Heart left ventricle (tissue), 16 donors: ENCODE measurements at regions not wholly inside any gene's neighbourhood (a gene's known extent, or its start where the extent isn't known, plus 50 kb on each side); places are given as distances from the start of the nearest gene placed in this dataset.
A peak's percentile ranks its signal among the peaks of the same experiment; 100 is the strongest.
"Not testable (repeated sequence)": the region's sequence is repeated elsewhere in the genome, so short reads cannot be mapped to it uniquely, and the experiment has no call there.

Experiments used
- ATAC-seq, 4 donors: fragments of 200-7000 bp; cut with Tn5 transposase; one replicate each; pipeline ENCODE4 v1.9.1; 2020 to 2022; ENCODE audit warnings: moderate library complexity in 4 of 4, mild to moderate bottlenecking in 3 of 4, moderate number of reproducible peaks in 1 of 4
- DNase-seq, 5 donors: peaks; one replicate each; pipeline ENCODE4 v3.0.0-alpha.2; 2020
- H3K27ac ChIP-seq, 12 donors: fragments of 200-600 bp; sonication (generic) in 4 of 12; one replicate each; pipeline versions ENCODE4 v1.5.0 to v1.8.0; 2016 to 2022; ENCODE audit warnings: mild to moderate bottlenecking in 2 of 12
- H3K27me3 ChIP-seq, 9 donors: fragments of 200-600 bp; sonication (generic) in 2 of 9; one replicate each; pipeline versions ENCODE4 v1.5.1 to v1.8.0; 2016 to 2022; ENCODE audit warnings: mild to moderate bottlenecking in 3 of 9
- H3K36me3 ChIP-seq, 9 donors: fragments of 200-600 bp; sonication (generic) in 2 of 9; one replicate each; pipeline versions ENCODE4 v1.5.0 to v1.8.0; 2018 to 2022; ENCODE audit warnings: mild to moderate bottlenecking in 2 of 9
- H3K4me1 ChIP-seq, 12 donors: fragments of 200-600 bp; sonication (generic) in 4 of 12; one replicate each; pipeline versions ENCODE4 v1.5.0 to v1.8.0; 2016 to 2022; ENCODE audit warnings: mild to moderate bottlenecking in 3 of 12
- H3K4me3 ChIP-seq, 12 donors: fragments of 200-600 bp; sonication (generic) in 4 of 12; one replicate each; pipeline versions ENCODE4 v1.5.0 to v1.8.0; 2017 to 2022; ENCODE audit warnings: mild to moderate bottlenecking in 9 of 12, moderate library complexity in 4 of 12
- H3K9me3 ChIP-seq, 12 donors: fragments of 200-600 bp; sonication (generic) in 4 of 12; one replicate each; pipeline versions ENCODE4 v1.5.0 to v1.8.0; 2016 to 2022; ENCODE audit warnings: mild to moderate bottlenecking in 1 of 12
- POLR2A ChIP-seq, 2 donors: fragments of 450-650 bp; IDR thresholded peaks; one replicate each; pipeline ENCODE4 v1.6.1; 2017; ENCODE audit warnings: antibody characterized with exemption in 2 of 2, mild to moderate bottlenecking in 2 of 2, moderate library complexity in 2 of 2
- WGBS, 4 donors: extraction: QIAGEN DNeasy Blood & Tissue Kit in 2 of 4; methylation state at CpG; one replicate each; pipeline versions ENCODE4 v1.1.5 to v1.1.7; 2013 to 2018; 5-methylcytosine and 5-hydroxymethylcytosine counted together
- intact Hi-C, 10 donors: fragments of 100-400 bp; cut with DNase I; formaldehyde crosslinking; loops; one replicate each; pipeline versions ENCODE4 v1.11.1 to v1.14.2; 2022
- TF ChIP-seq, protein P1 (sequence below), 12 donors: fragments of 200-600 bp; sonication (generic) in 4 of 12; IDR thresholded peaks; one replicate each; pipeline versions ENCODE4 v1.5.0 to v1.8.0; 2018 to 2022; ENCODE audit warnings: antibody characterized with exemption in 12 of 12, mild to moderate bottlenecking in 5 of 12
- donor health status: ischemic (EF 13 %, LVEDD 7.1; RV severe dilation, severe dysfunction).
- donor health status: healthy with polysubstance abuse.
- donor health status: DM: no; HTN: yes; CAD: no.
- donor health status: DM: no; HTN: no; CAD: no.
- donor health status: ischemic (EF 25% LVEDD 6.9; RV normal size, moderate dysfunction).
- donor health status: ischemic (EF 25% LVEDD 5.7; RV mildly dilated, moderate dysfunction).
- donor health status: healthy.
- donor health status: DM: yes; HTN: yes; CAD: no.
- donor health status: ischemic (EF 35%, LVEDD 5.7; RV mildly dilated, moderate dysfunction).
- donor health status: nonischemic (EF 11% LVEDD 7.7; RV severe dilation, severe dysfunction).
- donor health status: DM: yes; HTN: yes; CAD: no.
- donor health status: PGD.
- donor health status: ischemic (EF 29% LVEDD 5.4; RV normal size, mild dysfunction).
- donor health status: nonischemic (EF 23%, LVEDD 6.1; RV moderate dilation, normal function).

DNA sequence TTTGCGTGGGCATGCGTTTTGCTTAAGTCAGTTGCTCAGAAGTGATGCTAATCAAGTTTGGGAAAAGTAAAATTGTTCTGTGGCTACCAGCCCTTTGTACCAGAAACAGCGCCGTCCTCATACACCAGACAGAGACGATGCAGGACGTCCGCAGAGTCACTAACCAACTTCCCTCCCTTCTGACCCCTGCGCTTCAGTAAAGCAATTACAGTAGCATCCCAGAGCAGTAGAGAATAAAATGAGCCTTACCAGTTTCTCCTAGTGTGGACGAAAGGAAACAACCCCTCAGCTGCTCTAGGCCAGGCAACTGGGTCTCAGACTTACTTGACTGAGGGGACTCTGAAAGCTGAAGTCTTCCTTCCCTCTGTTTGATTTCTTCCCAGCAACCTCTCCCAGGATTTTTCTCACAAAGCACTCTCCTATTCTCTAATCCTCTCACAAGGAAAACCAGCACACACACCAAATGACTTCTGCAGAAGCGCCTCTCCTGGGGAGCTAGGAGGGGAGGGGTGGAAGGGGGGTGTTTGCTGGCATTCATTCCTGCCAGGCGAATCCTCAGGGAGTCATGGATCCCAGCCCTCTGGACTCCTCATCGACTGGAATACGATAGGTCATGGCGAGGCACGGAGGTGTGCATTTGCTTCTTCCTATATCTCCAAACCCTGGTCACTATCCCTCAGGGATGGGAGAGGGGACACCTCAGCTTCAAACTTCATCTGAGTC, 56.0 kb upstream of the MID1 start:
- WGBS, 4 donors = 40 to 49% (median 47%) methylated on average over 15 of the region's 15 CpGs
- TF ChIP-seq, protein P1, sequence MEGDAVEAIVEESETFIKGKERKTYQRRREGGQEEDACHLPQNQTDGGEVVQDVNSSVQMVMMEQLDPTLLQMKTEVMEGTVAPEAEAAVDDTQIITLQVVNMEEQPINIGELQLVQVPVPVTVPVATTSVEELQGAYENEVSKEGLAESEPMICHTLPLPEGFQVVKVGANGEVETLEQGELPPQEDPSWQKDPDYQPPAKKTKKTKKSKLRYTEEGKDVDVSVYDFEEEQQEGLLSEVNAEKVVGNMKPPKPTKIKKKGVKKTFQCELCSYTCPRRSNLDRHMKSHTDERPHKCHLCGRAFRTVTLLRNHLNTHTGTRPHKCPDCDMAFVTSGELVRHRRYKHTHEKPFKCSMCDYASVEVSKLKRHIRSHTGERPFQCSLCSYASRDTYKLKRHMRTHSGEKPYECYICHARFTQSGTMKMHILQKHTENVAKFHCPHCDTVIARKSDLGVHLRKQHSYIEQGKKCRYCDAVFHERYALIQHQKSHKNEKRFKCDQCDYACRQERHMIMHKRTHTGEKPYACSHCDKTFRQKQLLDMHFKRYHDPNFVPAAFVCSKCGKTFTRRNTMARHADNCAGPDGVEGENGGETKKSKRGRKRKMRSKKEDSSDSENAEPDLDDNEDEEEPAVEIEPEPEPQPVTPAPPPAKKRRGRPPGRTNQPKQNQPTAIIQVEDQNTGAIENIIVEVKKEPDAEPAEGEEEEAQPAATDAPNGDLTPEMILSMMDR (IDR thresholded peaks at IDR 0.05) = no peak
- TF ChIP-seq POLR2A (IDR thresholded peaks at IDR 0.05) = no peak
- no peak for DNase-seq
- no peaks in the 10 kb centered on the region for H3K9me3 ChIP-seq
- no peak overlapping the region for H3K27ac ChIP-seq
- H3K4me1 ChIP-seq = no peaks in the 10 kb centered on the region
- intact Hi-C loops = no loop called here
- peak overlapping the region in 1 of 12 donors; percentile 1 for H3K4me3 ChIP-seq
- no peaks in the 10 kb centered on the region for H3K27me3 ChIP-seq
- ATAC-seq = no peak
- no peaks in the 10 kb centered on the region for H3K36me3 ChIP-seq

DNA sequence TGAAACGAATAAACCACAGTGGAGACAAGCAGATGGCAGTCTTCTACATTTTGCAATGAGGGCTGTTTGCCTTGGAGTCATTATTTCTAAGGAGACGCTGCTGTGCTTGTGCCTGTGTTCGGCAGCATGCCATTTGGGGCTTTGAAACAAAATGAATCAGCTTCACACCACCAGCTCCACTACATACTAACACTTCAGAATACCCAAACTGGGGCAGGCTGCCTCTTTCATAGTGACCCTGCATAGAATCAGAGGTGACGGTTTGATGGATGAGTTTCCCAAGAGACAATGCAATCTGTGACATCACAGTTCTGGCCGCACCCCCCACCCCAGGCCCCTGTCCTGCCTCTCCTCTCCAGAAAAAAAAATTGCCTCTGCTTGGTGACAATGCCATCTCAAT, 57.1 kb upstream of the MID1 start:
- intact Hi-C loops = no loop called here
- Histone ChIP-seq H3K9me3 (no peaks in the 10 kb centered on the region), H3K36me3 (no peaks in the 10 kb centered on the region), H3K27me3 (no peaks in the 10 kb centered on the region), H3K27ac (no peak overlapping the region), H3K4me3 (no peak overlapping the region), H3K4me1 (no peaks in the 10 kb centered on the region)
- WGBS, 4 donors = 41 to 64% (median 53%) methylated on average over 5 of the region's 5 CpGs
- TF ChIP-seq, protein P1 (IDR thresholded peaks at IDR 0.05) = no peak
- TF ChIP-seq POLR2A (IDR thresholded peaks at IDR 0.05) = no peak
- ATAC-seq (peak in 1 of 4 donors; percentile 16), DNase-seq (no peak)

DNA sequence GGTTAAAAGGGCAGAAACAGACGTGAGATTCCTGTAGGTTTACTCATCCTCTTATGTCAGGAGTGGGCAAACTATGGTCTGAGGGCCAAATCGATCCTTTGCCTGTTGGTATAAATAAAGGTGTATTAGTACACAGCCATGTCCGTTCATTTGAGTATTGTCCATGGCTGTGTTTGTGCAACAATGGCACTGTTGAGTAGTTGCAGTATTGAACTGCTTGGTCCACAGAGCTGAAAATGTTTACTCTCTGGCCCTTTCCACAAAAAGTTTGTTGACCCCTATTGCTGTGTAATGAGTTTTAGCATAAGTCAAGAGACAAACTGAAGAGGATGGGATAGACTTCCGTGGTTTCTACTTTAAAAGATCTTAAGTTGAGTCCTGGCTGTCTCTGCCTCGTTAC, 59.0 kb upstream of the MID1 start:
- intact Hi-C loops = no loop called here

DNA sequence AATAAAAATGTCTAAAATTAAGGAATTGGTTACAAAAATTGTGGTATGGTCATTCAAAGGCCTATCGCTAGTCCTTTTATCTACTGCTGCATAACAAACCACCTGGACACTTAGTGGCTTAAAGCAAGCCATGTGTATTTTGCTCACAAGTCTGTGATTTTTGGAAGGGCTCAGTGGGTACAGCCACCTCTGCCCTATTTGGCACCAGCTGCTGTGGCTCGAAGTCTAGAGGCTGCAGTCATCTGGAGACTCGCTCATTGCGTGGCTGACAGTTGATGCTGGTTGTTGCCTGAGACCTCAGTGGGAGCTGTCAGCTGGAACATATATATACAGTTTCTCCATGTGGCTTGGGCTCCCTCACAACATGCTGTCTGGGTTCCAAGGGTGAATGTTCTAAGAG, 60.8 kb upstream of the MID1 start:
- TF ChIP-seq POLR2A (IDR thresholded peaks at IDR 0.05) = no peak
- H3K27ac ChIP-seq = no peak overlapping the region
- H3K36me3 ChIP-seq = no peaks in the 10 kb centered on the region
- intact Hi-C loops = no loop called here
- ATAC-seq (no peak), DNase-seq (no peak)
- no peaks in the 10 kb centered on the region for H3K9me3 ChIP-seq
- H3K4me1 ChIP-seq = no peaks in the 10 kb centered on the region
- WGBS, 4 donors = 81 to 89% (median 87%) methylated on average over 4 of the region's 4 CpGs
- no peak overlapping the region for H3K4me3 ChIP-seq
- peaks cover 0 to 4% (median 0%) of the 10 kb centered on the region in 9 donors for H3K27me3 ChIP-seq

More for the DNA sequence above, 59.0 kb upstream of the MID1 start:
- DNase-seq (no peak), ATAC-seq (no peak)
- Histone ChIP-seq H3K9me3 (no peaks in the 10 kb centered on the region), H3K36me3 (no peaks in the 10 kb centered on the region), H3K27ac (no peak overlapping the region), H3K4me3 (no peak overlapping the region), H3K4me1 (no peaks in the 10 kb centered on the region), H3K27me3 (no peaks in the 10 kb centered on the region)
- TF ChIP-seq POLR2A (IDR thresholded peaks at IDR 0.05) = no peak
- TF ChIP-seq, protein P1 (IDR thresholded peaks at IDR 0.05) = no peak
- 59 to 89% (median 77%) methylated on average over 5 of the region's 5 CpGs for WGBS, 4 donors

DNA sequence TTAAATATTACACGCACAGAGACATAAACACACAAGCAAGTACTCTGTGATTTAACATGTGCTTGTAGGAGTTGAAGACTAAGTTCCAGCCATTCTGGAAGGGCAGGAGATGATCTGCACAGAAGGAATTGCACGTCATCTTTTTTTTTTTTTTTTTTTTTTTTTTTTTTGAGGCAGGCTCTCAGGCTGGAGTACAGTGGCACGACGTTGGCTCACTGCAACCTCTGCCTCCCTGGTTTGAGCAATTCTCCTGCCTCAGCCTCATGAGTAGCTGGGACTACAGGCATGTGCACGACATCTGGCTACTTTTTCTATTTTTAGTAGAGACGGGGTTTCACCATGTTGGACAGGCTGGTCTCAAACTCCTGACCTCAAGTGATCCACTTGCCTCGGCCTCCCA, 63.2 kb upstream of the MID1 start:
- intact Hi-C loops, ATAC-seq: not testable (repeated sequence)

More for the DNA sequence above, 63.2 kb upstream of the MID1 start:
- H3K36me3 ChIP-seq, H3K9me3 ChIP-seq, DNase-seq, H3K4me1 ChIP-seq, H3K27ac ChIP-seq, H3K4me3 ChIP-seq, H3K27me3 ChIP-seq: not testable (repeated sequence)
- WGBS, 4 donors = 68 to 75% (median 70%) methylated on average over 7 of the region's 7 CpGs
